ENCODE measurements at regions not wholly inside any gene's neighbourhood (a gene's known extent, or its start where the extent isn't known, plus 50 kb on each side); places are given as distances from the start of the nearest gene placed in this dataset.

DNA sequence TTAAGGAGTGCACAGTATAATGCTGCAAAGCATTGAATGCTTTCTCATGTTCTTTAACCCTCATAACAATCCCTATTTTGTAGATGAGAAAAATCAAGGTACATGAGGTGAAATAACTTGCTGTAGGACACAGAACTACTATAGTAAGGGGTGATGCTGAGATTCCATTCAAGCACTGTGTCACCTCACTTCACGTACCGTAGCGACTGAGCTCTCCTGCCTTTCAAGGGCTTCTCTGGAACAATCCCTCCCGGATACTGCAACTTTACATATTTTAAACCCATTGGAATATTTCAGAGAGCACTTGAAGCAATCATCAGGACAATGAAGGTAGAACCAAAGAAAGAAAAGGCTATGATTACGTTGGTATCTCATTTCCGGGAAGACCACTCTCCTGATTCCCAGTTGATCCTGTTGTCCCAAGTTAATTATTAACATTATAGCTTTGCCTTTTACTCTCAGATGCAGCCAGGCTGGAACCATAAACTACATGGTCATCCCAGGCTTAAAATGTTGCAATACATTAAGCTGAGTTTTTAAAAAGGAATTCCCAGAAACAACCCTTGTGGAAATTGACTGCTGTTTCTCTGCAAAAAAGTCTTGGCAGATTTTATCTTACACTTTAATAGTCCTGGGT lies 252.2 kb upstream of the IGF1R start:
- Mint-ChIP-seq H3K4me3 (no peak overlapping the region), H3K27me3 (no peaks in the 10 kb centered on the region), H3K36me3 (no peaks in the 10 kb centered on the region), H3K4me1 (no peaks in the 10 kb centered on the region), H3K9me3 (no peaks in the 10 kb centered on the region), H3K27ac (no peak overlapping the region)
- ATAC-seq: no peak

DNA sequence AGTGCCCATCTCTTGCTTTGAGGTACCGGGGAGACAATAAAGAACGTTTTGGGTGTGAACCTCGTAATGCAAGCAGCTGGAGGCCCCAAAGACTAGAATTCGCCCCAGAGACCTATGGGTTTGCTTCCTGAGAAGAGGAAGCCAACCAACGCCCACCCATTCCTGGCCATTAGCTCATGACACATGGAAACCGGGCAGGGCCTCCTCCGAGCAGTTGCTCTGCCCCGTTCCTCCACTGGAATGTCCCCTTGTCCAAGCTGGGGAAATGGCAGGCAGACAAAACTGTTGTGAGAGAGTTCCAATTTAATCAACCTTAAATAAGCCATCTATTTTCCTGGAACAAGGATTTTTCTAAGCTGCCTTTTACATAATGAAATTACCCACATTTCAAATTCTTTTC lies 250.9 kb upstream of the IGF1R start:
- no peaks in the 10 kb centered on the region for H3K36me3 Mint-ChIP-seq
- no peak overlapping the region for H3K27ac Mint-ChIP-seq
- no peaks in the 10 kb centered on the region for H3K4me1 Mint-ChIP-seq
- no peak overlapping the region for H3K4me3 Mint-ChIP-seq
- no peaks in the 10 kb centered on the region for H3K27me3 Mint-ChIP-seq
- no peaks in the 10 kb centered on the region for H3K9me3 Mint-ChIP-seq
- no peak for ATAC-seq

GRCh38 chr15:98398056-98398455 lies 250.3 kb upstream of the IGF1R start:
- no peak for ATAC-seq
- Mint-ChIP-seq H3K4me1 (no peaks in the 10 kb centered on the region), H3K4me3 (no peak overlapping the region), H3K27me3 (no peaks in the 10 kb centered on the region), H3K9me3 (no peaks in the 10 kb centered on the region), H3K36me3 (no peaks in the 10 kb centered on the region), H3K27ac (no peak overlapping the region)

GRCh38 chr15:98398886-98399285 lies 249.5 kb upstream of the IGF1R start:
- Mint-ChIP-seq H3K27me3 (no peaks in the 10 kb centered on the region), H3K4me1 (no peaks in the 10 kb centered on the region), H3K27ac (no peak overlapping the region), H3K9me3 (no peaks in the 10 kb centered on the region), H3K36me3 (no peaks in the 10 kb centered on the region), H3K4me3 (no peak overlapping the region)
- ATAC-seq: no peak

DNA sequence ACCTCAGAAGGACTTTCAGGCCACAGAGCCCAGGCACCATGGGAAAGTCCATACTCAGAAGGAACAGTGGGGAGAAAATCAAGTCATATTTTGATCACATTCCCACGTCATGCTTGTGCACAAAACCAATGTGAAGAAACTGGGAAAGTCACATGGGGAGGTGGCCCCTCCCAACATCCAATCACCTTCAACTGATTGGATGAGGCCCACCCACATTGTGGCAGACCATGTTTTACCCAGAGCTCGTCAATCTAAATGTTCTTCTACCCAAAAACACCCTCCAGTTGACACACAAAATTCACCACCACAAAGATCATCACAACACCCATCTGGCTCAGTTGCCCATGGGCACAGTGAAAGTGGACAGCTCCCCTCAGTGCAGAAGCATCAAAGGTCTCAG lies 248.2 kb upstream of the IGF1R start:
- no peak for ATAC-seq
- Mint-ChIP-seq H3K9me3 (no peaks in the 10 kb centered on the region), H3K27me3 (no peaks in the 10 kb centered on the region), H3K4me1 (no peaks in the 10 kb centered on the region), H3K27ac (no peak overlapping the region), H3K4me3 (no peak overlapping the region), H3K36me3 (no peaks in the 10 kb centered on the region)

- no peak overlapping the region for H3K4me3 Mint-ChIP-seq
- H3K4me1 Mint-ChIP-seq: no peaks in the 10 kb centered on the region
- H3K27me3 Mint-ChIP-seq: no peaks in the 10 kb centered on the region
- no peak overlapping the region for H3K27ac Mint-ChIP-seq
- no peaks in the 10 kb centered on the region for H3K9me3 Mint-ChIP-seq
- no peak for ATAC-seq
- no peaks in the 10 kb centered on the region for H3K36me3 Mint-ChIP-seq
These were observed 247.3 kb upstream of the IGF1R start for GRCh38 chr15:98401029-98401428.

DNA sequence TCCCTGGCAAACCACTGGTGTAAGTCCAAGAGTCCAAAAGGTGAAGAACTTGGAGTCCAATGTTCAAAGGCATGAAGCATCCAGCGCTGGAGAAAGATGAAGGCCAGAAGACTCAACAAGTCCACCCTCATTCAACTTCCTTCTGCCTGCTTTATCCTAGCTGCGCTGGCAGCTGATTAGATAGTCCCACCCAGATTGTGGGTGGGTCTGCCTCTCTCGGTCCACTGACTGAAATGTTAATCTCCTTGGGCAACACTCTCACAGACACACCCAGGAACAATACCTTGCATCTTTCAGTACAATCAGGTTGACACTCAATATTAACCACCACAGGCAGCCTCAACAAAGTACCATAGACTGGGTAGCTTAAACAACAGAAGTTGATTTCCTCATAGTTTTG lies 245.9 kb upstream of the IGF1R start:
- ATAC-seq: no peak
- no peaks in the 10 kb centered on the region for H3K9me3 Mint-ChIP-seq
- no peaks in the 10 kb centered on the region for H3K27me3 Mint-ChIP-seq
- H3K36me3 Mint-ChIP-seq: no peaks in the 10 kb centered on the region
- no peak overlapping the region for H3K4me3 Mint-ChIP-seq
- H3K27ac Mint-ChIP-seq: no peak overlapping the region
- no peaks in the 10 kb centered on the region for H3K4me1 Mint-ChIP-seq

DNA sequence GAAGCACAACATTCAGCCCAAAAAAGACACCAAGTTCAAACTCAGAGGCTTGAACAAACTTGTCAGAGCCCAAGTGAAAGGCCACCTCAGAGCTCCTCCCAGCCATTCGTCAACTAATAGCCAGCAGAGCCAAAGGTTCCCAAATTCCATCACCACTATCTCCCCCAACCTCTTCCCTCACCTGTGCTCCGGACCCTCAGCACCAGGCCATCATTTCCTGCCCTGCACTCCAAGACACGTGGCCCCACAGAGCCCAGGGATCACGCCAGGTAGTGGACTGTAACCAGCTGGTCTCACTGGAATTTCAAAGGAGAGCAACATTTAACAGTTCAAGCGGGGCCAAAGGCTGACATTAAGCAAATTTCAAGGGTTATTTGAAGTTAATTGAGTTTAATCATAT lies 245.2 kb upstream of the IGF1R start:
- no peaks in the 10 kb centered on the region for H3K27me3 Mint-ChIP-seq
- no peaks in the 10 kb centered on the region for H3K4me1 Mint-ChIP-seq
- H3K36me3 Mint-ChIP-seq: no peaks in the 10 kb centered on the region
- H3K9me3 Mint-ChIP-seq: no peaks in the 10 kb centered on the region
- no peak for ATAC-seq
- H3K27ac Mint-ChIP-seq: no peak overlapping the region
- H3K4me3 Mint-ChIP-seq: no peak overlapping the region

GRCh38 chr15:98403569-98403968 lies 244.8 kb upstream of the IGF1R start:
- H3K4me3 Mint-ChIP-seq: no peak overlapping the region
- ATAC-seq: no peak
- H3K27ac Mint-ChIP-seq: no peak overlapping the region
- no peaks in the 10 kb centered on the region for H3K27me3 Mint-ChIP-seq
- no peaks in the 10 kb centered on the region for H3K36me3 Mint-ChIP-seq
- no peaks in the 10 kb centered on the region for H3K9me3 Mint-ChIP-seq
- no peaks in the 10 kb centered on the region for H3K4me1 Mint-ChIP-seq

GRCh38 chr15:98405013-98405412 lies 243.3 kb upstream of the IGF1R start:
- ATAC-seq: no peak
- H3K9me3 Mint-ChIP-seq: peaks cover 2% of the 10 kb centered on the region

GRCh38 chr15:98408231-98408630 lies 240.1 kb upstream of the IGF1R start:
- no peak overlapping the region for H3K27ac Mint-ChIP-seq
- H3K36me3 Mint-ChIP-seq: no peaks in the 10 kb centered on the region
- peaks cover 10% of the 10 kb centered on the region for H3K9me3 Mint-ChIP-seq
- no peak overlapping the region for H3K4me3 Mint-ChIP-seq
- no peaks in the 10 kb centered on the region for H3K27me3 Mint-ChIP-seq
- no peak for ATAC-seq
- H3K4me1 Mint-ChIP-seq: no peaks in the 10 kb centered on the region

More at GRCh38 chr15:98405013-98405412, 243.3 kb upstream of the IGF1R start:
- Mint-ChIP-seq H3K27ac (no peak overlapping the region), H3K27me3 (no peaks in the 10 kb centered on the region), H3K4me1 (no peaks in the 10 kb centered on the region), H3K36me3 (no peaks in the 10 kb centered on the region), H3K4me3 (no peak overlapping the region)

GRCh38 chr15:98410328-98410727 lies 238.0 kb upstream of the IGF1R start:
- Mint-ChIP-seq H3K27me3 (no peaks in the 10 kb centered on the region), H3K4me1 (no peaks in the 10 kb centered on the region), H3K36me3 (no peaks in the 10 kb centered on the region), H3K9me3 (peaks cover 10% of the 10 kb centered on the region), H3K4me3 (no peak overlapping the region), H3K27ac (no peak overlapping the region)
- no peak for ATAC-seq

DNA sequence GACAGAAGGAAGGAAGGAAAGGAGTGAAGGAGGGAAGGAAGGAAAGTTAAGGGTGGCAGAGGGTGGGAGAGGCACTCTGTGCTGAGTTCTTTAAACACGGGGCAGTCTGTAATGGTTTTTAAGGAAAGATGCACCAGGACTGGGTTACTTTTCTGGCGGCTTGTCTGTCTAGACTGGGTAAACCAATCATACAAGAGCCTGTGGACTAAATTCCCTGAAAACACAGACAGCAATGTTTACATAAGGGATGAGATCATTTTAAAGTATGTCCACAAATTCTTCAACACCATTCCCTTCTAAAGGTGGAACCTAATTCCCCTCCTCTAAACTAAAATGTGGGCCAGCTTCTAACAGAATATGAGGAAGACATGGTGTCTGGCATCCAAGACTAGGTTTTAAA lies 235.5 kb upstream of the IGF1R start:
- no peaks in the 10 kb centered on the region for H3K4me1 Mint-ChIP-seq
- no peaks in the 10 kb centered on the region for H3K27me3 Mint-ChIP-seq
- ATAC-seq: no peak
- H3K36me3 Mint-ChIP-seq: no peaks in the 10 kb centered on the region
- peaks cover 10% of the 10 kb centered on the region for H3K9me3 Mint-ChIP-seq
- no peak overlapping the region for H3K27ac Mint-ChIP-seq
- no peak overlapping the region for H3K4me3 Mint-ChIP-seq

DNA sequence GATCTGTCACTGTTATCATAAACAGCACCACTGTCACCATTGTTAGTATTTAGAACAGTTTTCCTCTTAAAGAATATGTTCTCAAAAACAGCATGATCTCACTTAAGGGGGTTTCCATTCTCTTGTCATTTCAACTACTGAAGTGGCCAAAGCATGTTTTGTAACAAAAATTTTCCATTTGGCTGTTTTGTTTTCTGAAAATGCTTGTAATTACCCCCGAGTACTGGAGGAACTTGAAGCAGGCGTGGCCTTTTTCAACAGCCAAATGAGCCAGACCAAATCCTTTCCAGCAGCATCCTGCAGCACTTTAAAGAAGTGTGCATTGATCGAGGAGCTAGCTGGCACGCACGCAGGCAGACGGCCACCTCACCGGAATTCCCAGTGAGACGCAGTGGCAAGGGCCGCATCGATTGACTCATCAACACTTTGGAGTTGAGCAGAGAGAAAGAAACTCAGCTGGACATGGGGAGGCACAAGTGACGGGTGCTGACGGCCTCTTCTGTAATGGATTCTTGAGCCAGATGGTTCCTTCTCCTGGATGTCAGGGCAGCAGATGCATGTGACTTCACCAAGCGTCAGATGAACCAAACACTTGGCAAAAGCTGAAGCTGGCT lies 234.3 kb upstream of the IGF1R start:
- Mint-ChIP-seq H3K4me1 (no peaks in the 10 kb centered on the region), H3K4me3 (no peak overlapping the region), H3K9me3 (peaks cover 10% of the 10 kb centered on the region), H3K36me3 (no peaks in the 10 kb centered on the region), H3K27ac (no peak overlapping the region), H3K27me3 (peaks cover 2% of the 10 kb centered on the region)
- ATAC-seq: no peak

GRCh38 chr15:98416222-98416855 lies 232.0 kb upstream of the IGF1R start:
- H3K4me1 Mint-ChIP-seq: peaks cover 2% of the 10 kb centered on the region
- ATAC-seq: no peak
- H3K27ac Mint-ChIP-seq: no peak overlapping the region
- peaks cover 19% of the 10 kb centered on the region for H3K27me3 Mint-ChIP-seq
- H3K36me3 Mint-ChIP-seq: no peaks in the 10 kb centered on the region
- H3K9me3 Mint-ChIP-seq: peaks cover 8% of the 10 kb centered on the region
- no peak overlapping the region for H3K4me3 Mint-ChIP-seq

- Mint-ChIP-seq H3K9me3 (peaks cover 3% of the 10 kb centered on the region), H3K27me3 (peaks cover 30% of the 10 kb centered on the region), H3K27ac (no peak overlapping the region), H3K4me3 (no peak overlapping the region), H3K36me3 (no peaks in the 10 kb centered on the region), H3K4me1 (peaks cover 8% of the 10 kb centered on the region)
- no peak for ATAC-seq
These were observed 231.0 kb upstream of the IGF1R start for GRCh38 chr15:98417346-98417745.

All from stimulated activated memory B cell treated with anti-CD40 and anti-IgM and Interleukin-4, amounts not matched to agents 10 μg/mL and 1 μg/mL and 100 μg/mL, for 72 hours (primary cell).